Neural crest cell (in vitro differentiated cells): ENCODE measurements at regions not wholly inside any gene's neighbourhood (a gene's known extent, or its start where the extent isn't known, plus 50 kb on each side); places are given as distances from the start of the nearest gene placed in this dataset.

Experiments
- DNase-seq: peaks from one replicate; pipeline ENCODE4 v3.0.0; 2021; ENCODE audit warnings: low read depth, mixed read lengths, low spot score
- H3K27ac Mint-ChIP-seq: one replicate; pipeline ENCODE4 v1.8.0; 2021; ENCODE audit warnings: mild to moderate bottlenecking, mixed read lengths; ENCODE audit not compliant: unreplicated experiment
- H3K27me3 Mint-ChIP-seq: 2 replicates; pipeline ENCODE4 v1.8.0; 2021; ENCODE audit warnings: low read depth, mild to moderate bottlenecking, mixed read lengths
- H3K36me3 Mint-ChIP-seq: 2 replicates; pipeline ENCODE4 v1.8.0; 2021; ENCODE audit warnings: low read depth, mild to moderate bottlenecking, mixed read lengths
- H3K4me1 Mint-ChIP-seq: 2 replicates; pipeline ENCODE4 v1.8.0; 2021; ENCODE audit warnings: mixed read lengths
- H3K4me3 Mint-ChIP-seq: one replicate; pipeline ENCODE4 v1.8.0; 2021; ENCODE audit warnings: mild to moderate bottlenecking, mixed read lengths
- H3K9me3 Mint-ChIP-seq: 2 replicates; pipeline ENCODE4 v1.8.0; 2021; ENCODE audit warnings: mixed read lengths
- CTCF ChIP-seq: fragments of 200-600 bp; sonication (generic); conservative IDR thresholded peaks from 2 replicates; pipeline ENCODE4 v1.5.0; 2021; ENCODE audit warnings: antibody characterized with exemption, mild to moderate bottlenecking

GRCh38 chr10:33783557-33783956, 449.1 kb upstream of the NRP1 start:
- Mint-ChIP-seq H3K9me3 (peaks cover 13% of the 10 kb centered on the region), H3K4me3 (no peak overlapping the region), H3K4me1 (no peaks in the 10 kb centered on the region), H3K36me3 (no peaks in the 10 kb centered on the region), H3K27me3 (no peaks in the 10 kb centered on the region), H3K27ac (no peak overlapping the region)
- TF ChIP-seq CTCF: no peak
- DNase-seq: no peak

GRCh38 chr10:33783078-33783477, 448.6 kb upstream of the NRP1 start:
- Mint-ChIP-seq H3K4me3 (no peak overlapping the region), H3K27ac (no peak overlapping the region), H3K27me3 (no peaks in the 10 kb centered on the region), H3K4me1 (no peaks in the 10 kb centered on the region), H3K36me3 (no peaks in the 10 kb centered on the region), H3K9me3 (peaks cover 13% of the 10 kb centered on the region)
- no peak for DNase-seq
- no peak for TF ChIP-seq CTCF

- Mint-ChIP-seq H3K27me3 (no peaks in the 10 kb centered on the region), H3K4me1 (peaks cover 11% of the 10 kb centered on the region), H3K4me3 (no peak overlapping the region), H3K27ac (no peak overlapping the region), H3K36me3 (no peaks in the 10 kb centered on the region), H3K9me3 (peaks cover 13% of the 10 kb centered on the region)
- no peak for DNase-seq
- no peak for TF ChIP-seq CTCF
Measured at GRCh38 chr10:33781606-33782395, 447.3 kb upstream of the NRP1 start.

GRCh38 chr10:33780961-33781360, 446.5 kb upstream of the NRP1 start:
- Mint-ChIP-seq H3K36me3 (no peaks in the 10 kb centered on the region), H3K9me3 (peaks cover 13% of the 10 kb centered on the region), H3K4me3 (no peak overlapping the region), H3K4me1 (peaks cover 18% of the 10 kb centered on the region), H3K27me3 (no peaks in the 10 kb centered on the region), H3K27ac (no peak overlapping the region)
- DNase-seq: no peak
- TF ChIP-seq CTCF: no peak

GRCh38 chr10:33777223-33777622, 442.8 kb upstream of the NRP1 start:
- H3K36me3 Mint-ChIP-seq: no peaks in the 10 kb centered on the region
- H3K9me3 Mint-ChIP-seq: no peaks in the 10 kb centered on the region
- H3K4me1 Mint-ChIP-seq: peaks cover 41% of the 10 kb centered on the region
- H3K27ac Mint-ChIP-seq: no peak overlapping the region
- H3K4me3 Mint-ChIP-seq: no peak overlapping the region
- DNase-seq: no peak
- no peaks in the 10 kb centered on the region for H3K27me3 Mint-ChIP-seq
- TF ChIP-seq CTCF: no peak
